ENCODE measurements at regions not wholly inside any gene's neighbourhood (a gene's known extent, or its start where the extent isn't known, plus 50 kb on each side); places are given as distances from the start of the nearest gene placed in this dataset.

GRCh38 chr20:40341561-40341960, 347.5 kb downstream of the MAFB start:
- TF ChIP-seq CTCF (IDR thresholded peaks at IDR 0.05) (no peak), MAX (CRISPR knock-in tag; IDR thresholded peaks at IDR 0.05) (no peak), SMAD4 (CRISPR knock-in tag; IDR thresholded peaks at IDR 0.05) (no peak), ZNF232 (CRISPR knock-in tag; IDR thresholded peaks at IDR 0.05) (no peak), USF2 (CRISPR knock-in tag; IDR thresholded peaks at IDR 0.05) (no peak), NFE2L1 (CRISPR knock-in tag; IDR thresholded peaks at IDR 0.05) (no peak), ZNF138 (CRISPR knock-in tag; conservative IDR thresholded peaks at IDR 0.05) (no peak)
- TF ChIP-seq, protein P1, sequence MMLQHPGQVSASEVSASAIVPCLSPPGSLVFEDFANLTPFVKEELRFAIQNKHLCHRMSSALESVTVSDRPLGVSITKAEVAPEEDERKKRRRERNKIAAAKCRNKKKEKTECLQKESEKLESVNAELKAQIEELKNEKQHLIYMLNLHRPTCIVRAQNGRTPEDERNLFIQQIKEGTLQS (CRISPR knock-in tag; conservative IDR thresholded peaks at IDR 0.05), result no peak

All from WTC11 (cell line).